ENCODE measurements at regions not wholly inside any gene's neighbourhood (a gene's known extent, or its start where the extent isn't known, plus 50 kb on each side); places are given as distances from the start of the nearest gene placed in this dataset.

- TF ChIP-seq CTCF (conservative IDR thresholded peaks at IDR 0.05; ENCODE audit: low read depth, low read length), result no peak
- DNase-seq (ENCODE audit: low read depth), result no peak
- H3K4me3 ChIP-seq (ENCODE audit: low read depth, low read length), result no peak overlapping the region
These were observed 329.9 kb upstream of the TBL1XR1 start for GRCh38 chr3:177527182-177527581.

GRCh38 chr3:177528306-177529070 is 331.2 kb upstream of the TBL1XR1 start:
- no peak overlapping the region for H3K4me3 ChIP-seq (ENCODE audit: low read depth, low read length)
- DNase-seq (ENCODE audit: low read depth), result no peak
- TF ChIP-seq CTCF (conservative IDR thresholded peaks at IDR 0.05; ENCODE audit: low read depth, low read length), result no peak

- no peak overlapping the region for H3K4me3 ChIP-seq (ENCODE audit: low read depth, low read length)
- no peak for TF ChIP-seq CTCF (conservative IDR thresholded peaks at IDR 0.05; ENCODE audit: low read depth, low read length)
- no peak for DNase-seq (ENCODE audit: low read depth)
These were observed 331.8 kb upstream of the TBL1XR1 start for GRCh38 chr3:177529071-177529550.

GRCh38 chr3:177529716-177530335 is 332.5 kb upstream of the TBL1XR1 start:
- no peak for TF ChIP-seq CTCF (conservative IDR thresholded peaks at IDR 0.05; ENCODE audit: low read depth, low read length)
- DNase-seq (ENCODE audit: low read depth), result peak; percentile 66
- H3K4me3 ChIP-seq (ENCODE audit: low read depth, low read length), result no peak overlapping the region

- TF ChIP-seq CTCF (conservative IDR thresholded peaks at IDR 0.05; ENCODE audit: low read depth, low read length), result no peak
- no peak overlapping the region for H3K4me3 ChIP-seq (ENCODE audit: low read depth, low read length)
- no peak for DNase-seq (ENCODE audit: low read depth)
These were observed 333.6 kb upstream of the TBL1XR1 start for GRCh38 chr3:177530908-177531307.

- no peak for DNase-seq (ENCODE audit: low read depth)
- TF ChIP-seq CTCF (conservative IDR thresholded peaks at IDR 0.05; ENCODE audit: low read depth, low read length), result no peak
- no peak overlapping the region for H3K4me3 ChIP-seq (ENCODE audit: low read depth, low read length)
These were observed 339.6 kb upstream of the TBL1XR1 start for GRCh38 chr3:177536873-177537272.

All from choroid plexus epithelial cell (primary cell).